Testis (tissue), 2 donors: ENCODE measurements at regions not wholly inside any gene's neighbourhood (a gene's known extent, or its start where the extent isn't known, plus 50 kb on each side); places are given as distances from the start of the nearest gene placed in this dataset.

Source experiments
- POLR2A ChIP-seq: fragments of 450-650 bp; IDR thresholded peaks from one replicate; pipeline ENCODE4 v1.6.1; 2017; ENCODE audit warnings: antibody characterized with exemption, mild to moderate bottlenecking, moderate library complexity
- TF ChIP-seq, protein P1 (sequence below), 3 experiments: fragments of 450-650 bp in 2 of 3; fragments of 200-600 bp in 1 of 3; sonication (generic) in 1 of 3; IDR thresholded peaks; one replicate each; pipeline ENCODE4 v1.5.1; 2016 to 2019; ENCODE audit warnings: antibody characterized with exemption in 3 of 3, mild to moderate bottlenecking in 2 of 3, moderate library complexity in 1 of 3

DNA sequence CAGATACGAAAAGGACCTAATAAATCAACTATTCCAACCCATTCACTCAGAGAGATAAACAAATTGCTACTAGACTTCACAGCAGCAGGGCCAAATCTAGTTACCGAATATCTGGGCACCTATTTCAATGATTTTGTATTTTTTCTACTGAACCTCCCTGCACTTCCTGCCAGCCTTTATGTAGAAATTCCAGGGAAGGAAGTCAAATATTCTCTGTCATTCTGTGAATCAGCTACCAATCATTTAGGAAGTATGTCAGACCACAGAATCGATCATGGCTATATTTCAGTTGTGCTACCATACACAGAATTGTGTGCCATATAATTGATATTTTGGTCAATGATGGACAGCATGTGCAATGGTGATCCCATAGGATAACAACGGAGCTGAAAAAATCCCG, 109.6 kb upstream of the SPOPL start:
- TF ChIP-seq POLR2A, result no peak
- TF ChIP-seq, protein P1, sequence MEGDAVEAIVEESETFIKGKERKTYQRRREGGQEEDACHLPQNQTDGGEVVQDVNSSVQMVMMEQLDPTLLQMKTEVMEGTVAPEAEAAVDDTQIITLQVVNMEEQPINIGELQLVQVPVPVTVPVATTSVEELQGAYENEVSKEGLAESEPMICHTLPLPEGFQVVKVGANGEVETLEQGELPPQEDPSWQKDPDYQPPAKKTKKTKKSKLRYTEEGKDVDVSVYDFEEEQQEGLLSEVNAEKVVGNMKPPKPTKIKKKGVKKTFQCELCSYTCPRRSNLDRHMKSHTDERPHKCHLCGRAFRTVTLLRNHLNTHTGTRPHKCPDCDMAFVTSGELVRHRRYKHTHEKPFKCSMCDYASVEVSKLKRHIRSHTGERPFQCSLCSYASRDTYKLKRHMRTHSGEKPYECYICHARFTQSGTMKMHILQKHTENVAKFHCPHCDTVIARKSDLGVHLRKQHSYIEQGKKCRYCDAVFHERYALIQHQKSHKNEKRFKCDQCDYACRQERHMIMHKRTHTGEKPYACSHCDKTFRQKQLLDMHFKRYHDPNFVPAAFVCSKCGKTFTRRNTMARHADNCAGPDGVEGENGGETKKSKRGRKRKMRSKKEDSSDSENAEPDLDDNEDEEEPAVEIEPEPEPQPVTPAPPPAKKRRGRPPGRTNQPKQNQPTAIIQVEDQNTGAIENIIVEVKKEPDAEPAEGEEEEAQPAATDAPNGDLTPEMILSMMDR (IDR thresholded peaks at IDR 0.05), result no peak
